Endothelial cell (in vitro differentiated cells): ENCODE measurements at regions not wholly inside any gene's neighbourhood (a gene's known extent, or its start where the extent isn't known, plus 50 kb on each side); places are given as distances from the start of the nearest gene placed in this dataset.

Experiments
- DNase-seq: peaks from one replicate; pipeline ENCODE4 v3.0.0; 2021; ENCODE audit warnings: low spot score
- H3K27ac Mint-ChIP-seq: one replicate; pipeline ENCODE4 v1.8.0; 2021; ENCODE audit warnings: mixed read lengths, inconsistent platforms; ENCODE audit not compliant: unreplicated experiment
- H3K27me3 Mint-ChIP-seq: one replicate; pipeline ENCODE4 v1.8.0; 2021; ENCODE audit warnings: mild to moderate bottlenecking, moderate library complexity, mixed read lengths, inconsistent platforms; ENCODE audit not compliant: unreplicated experiment
- H3K36me3 Mint-ChIP-seq: one replicate; pipeline ENCODE4 v1.8.0; 2021; ENCODE audit warnings: mild to moderate bottlenecking, low read depth, mixed read lengths, inconsistent platforms; ENCODE audit not compliant: unreplicated experiment
- H3K4me1 Mint-ChIP-seq: one replicate; pipeline ENCODE4 v1.8.0; 2021; ENCODE audit warnings: mild to moderate bottlenecking, mixed read lengths, inconsistent platforms; ENCODE audit not compliant: unreplicated experiment
- H3K4me3 Mint-ChIP-seq: one replicate; pipeline ENCODE4 v1.8.0; 2021; ENCODE audit warnings: mild to moderate bottlenecking, mixed read lengths, inconsistent platforms; ENCODE audit not compliant: unreplicated experiment
- H3K9me3 Mint-ChIP-seq: one replicate; pipeline ENCODE4 v1.8.0; 2021; ENCODE audit warnings: mixed read lengths, inconsistent platforms; ENCODE audit not compliant: unreplicated experiment
- CTCF ChIP-seq: fragments of 200-600 bp; sonication (generic); IDR thresholded peaks from one replicate; pipeline ENCODE4 v1.5.0; 2021; ENCODE audit warnings: antibody characterized with exemption; ENCODE audit not compliant: unreplicated experiment

GRCh38 chr7:93018716-93019115, 99.1 kb downstream of the SAMD9 start:
- no peak for TF ChIP-seq CTCF
- peaks cover 46% of the 10 kb centered on the region for H3K4me1 Mint-ChIP-seq
- H3K27ac Mint-ChIP-seq: no peak overlapping the region
- H3K27me3 Mint-ChIP-seq: peaks cover 1% of the 10 kb centered on the region
- no peaks in the 10 kb centered on the region for H3K9me3 Mint-ChIP-seq
- no peak for DNase-seq
- peaks cover 5% of the 10 kb centered on the region for H3K36me3 Mint-ChIP-seq
- H3K4me3 Mint-ChIP-seq: no peak overlapping the region

GRCh38 chr7:93016681-93017381, 100.9 kb downstream of the SAMD9 start:
- TF ChIP-seq CTCF: no peak
- H3K4me1 Mint-ChIP-seq: peaks cover 51% of the 10 kb centered on the region
- no peak for DNase-seq
- no peaks in the 10 kb centered on the region for H3K36me3 Mint-ChIP-seq
- H3K27me3 Mint-ChIP-seq: peaks cover 1% of the 10 kb centered on the region
- H3K9me3 Mint-ChIP-seq: no peaks in the 10 kb centered on the region
- H3K27ac Mint-ChIP-seq: peak overlapping the region; percentile 8
- no peak overlapping the region for H3K4me3 Mint-ChIP-seq

- no peak for TF ChIP-seq CTCF
- peaks cover 1% of the 10 kb centered on the region for H3K27me3 Mint-ChIP-seq
- peak overlapping the region; percentile 76 for H3K27ac Mint-ChIP-seq
- no peak overlapping the region for H3K4me3 Mint-ChIP-seq
- no peaks in the 10 kb centered on the region for H3K9me3 Mint-ChIP-seq
- no peak for DNase-seq
- H3K4me1 Mint-ChIP-seq: peaks cover 51% of the 10 kb centered on the region
- no peaks in the 10 kb centered on the region for H3K36me3 Mint-ChIP-seq
Observed at GRCh38 chr7:93015779-93016481, 101.8 kb downstream of the SAMD9 start.

- H3K4me3 Mint-ChIP-seq: no peak overlapping the region
- H3K27ac Mint-ChIP-seq: peak overlapping the region; percentile 82
- peaks cover 51% of the 10 kb centered on the region for H3K4me1 Mint-ChIP-seq
- DNase-seq: no peak
- peaks cover 1% of the 10 kb centered on the region for H3K27me3 Mint-ChIP-seq
- TF ChIP-seq CTCF: no peak
- H3K9me3 Mint-ChIP-seq: no peaks in the 10 kb centered on the region
- H3K36me3 Mint-ChIP-seq: no peaks in the 10 kb centered on the region
Observed at GRCh38 chr7:93015101-93015778, 102.5 kb downstream of the SAMD9 start.
